ENCODE measurements at regions not wholly inside any gene's neighbourhood (a gene's known extent, or its start where the extent isn't known, plus 50 kb on each side); places are given as distances from the start of the nearest gene placed in this dataset.

DNA sequence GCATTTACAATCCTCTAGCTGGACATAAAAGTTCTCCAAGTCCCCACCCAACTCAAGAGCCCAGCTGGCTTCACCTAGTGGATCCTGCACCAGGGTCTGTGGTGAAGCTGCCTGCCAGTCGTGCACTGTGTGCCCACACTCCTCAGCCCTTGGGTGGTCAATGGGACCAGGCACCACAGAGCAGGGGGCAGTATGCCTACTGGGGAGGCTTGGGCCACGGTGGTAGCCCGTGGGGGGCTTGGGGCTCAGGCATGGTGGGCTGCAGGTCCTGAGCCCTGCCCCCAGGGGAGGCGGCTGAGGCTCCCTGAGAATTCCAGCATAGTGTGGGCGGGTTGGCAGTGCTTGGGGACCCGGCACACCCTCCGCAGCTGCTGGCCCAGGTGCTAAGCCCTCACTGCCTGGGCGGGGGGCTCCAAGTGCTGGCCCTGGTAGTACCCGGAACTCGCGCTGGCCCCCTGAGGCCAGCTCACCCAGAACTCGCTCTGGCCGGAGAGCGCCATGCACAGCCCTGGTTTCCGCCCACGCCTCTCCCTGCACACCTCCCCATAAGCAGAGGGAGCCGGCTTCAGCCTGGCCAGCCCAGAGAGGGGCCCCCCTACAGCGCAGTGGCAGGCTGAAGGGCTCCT is 1473.4 kb downstream of the SUCLG1 start:
- no peak overlapping the region for H3K4me3 ChIP-seq (ENCODE audit: low read depth in 2 of 2, low read length in 2 of 2)
- H3K27ac ChIP-seq (ENCODE audit: low read length) = no peak overlapping the region
- in situ Hi-C loops (cut with HindIII; ENCODE audit: low pct_unique_long_range_greater_than_20kb, low sequenced_read_pairs) (no loop called here), intact Hi-C loops (cut with micrococcal nuclease; ENCODE audit: unreplicated experiment) (no loop called here)
- CTCF ChIA-PET = no interaction called here
- H3K9me3 ChIP-seq (ENCODE audit: control insufficient read depth, insufficient read depth, low read depth, low read length) = no peaks in the 10 kb centered on the region
- POLR2A ChIA-PET = no interaction called here
- no peaks in the 10 kb centered on the region for H3K4me1 ChIP-seq (ENCODE audit: control insufficient read depth, insufficient read depth, low read length)
- TF ChIP-seq POLR2AphosphoS5 (IDR thresholded peaks at IDR 0.05; ENCODE audit: low read depth, low read length) (no peak), TCF7L2 (IDR thresholded peaks at IDR 0.05; ENCODE audit: low read depth, low read length) (no peak), SIN3A (IDR thresholded peaks at IDR 0.05; ENCODE audit: borderline replicate concordance, insufficient read depth, low read depth, low read length) (no peak)
- TF ChIP-seq, protein P1, sequence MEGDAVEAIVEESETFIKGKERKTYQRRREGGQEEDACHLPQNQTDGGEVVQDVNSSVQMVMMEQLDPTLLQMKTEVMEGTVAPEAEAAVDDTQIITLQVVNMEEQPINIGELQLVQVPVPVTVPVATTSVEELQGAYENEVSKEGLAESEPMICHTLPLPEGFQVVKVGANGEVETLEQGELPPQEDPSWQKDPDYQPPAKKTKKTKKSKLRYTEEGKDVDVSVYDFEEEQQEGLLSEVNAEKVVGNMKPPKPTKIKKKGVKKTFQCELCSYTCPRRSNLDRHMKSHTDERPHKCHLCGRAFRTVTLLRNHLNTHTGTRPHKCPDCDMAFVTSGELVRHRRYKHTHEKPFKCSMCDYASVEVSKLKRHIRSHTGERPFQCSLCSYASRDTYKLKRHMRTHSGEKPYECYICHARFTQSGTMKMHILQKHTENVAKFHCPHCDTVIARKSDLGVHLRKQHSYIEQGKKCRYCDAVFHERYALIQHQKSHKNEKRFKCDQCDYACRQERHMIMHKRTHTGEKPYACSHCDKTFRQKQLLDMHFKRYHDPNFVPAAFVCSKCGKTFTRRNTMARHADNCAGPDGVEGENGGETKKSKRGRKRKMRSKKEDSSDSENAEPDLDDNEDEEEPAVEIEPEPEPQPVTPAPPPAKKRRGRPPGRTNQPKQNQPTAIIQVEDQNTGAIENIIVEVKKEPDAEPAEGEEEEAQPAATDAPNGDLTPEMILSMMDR (IDR thresholded peaks at IDR 0.05) = no peak
- TF ChIP-seq, protein P2, sequence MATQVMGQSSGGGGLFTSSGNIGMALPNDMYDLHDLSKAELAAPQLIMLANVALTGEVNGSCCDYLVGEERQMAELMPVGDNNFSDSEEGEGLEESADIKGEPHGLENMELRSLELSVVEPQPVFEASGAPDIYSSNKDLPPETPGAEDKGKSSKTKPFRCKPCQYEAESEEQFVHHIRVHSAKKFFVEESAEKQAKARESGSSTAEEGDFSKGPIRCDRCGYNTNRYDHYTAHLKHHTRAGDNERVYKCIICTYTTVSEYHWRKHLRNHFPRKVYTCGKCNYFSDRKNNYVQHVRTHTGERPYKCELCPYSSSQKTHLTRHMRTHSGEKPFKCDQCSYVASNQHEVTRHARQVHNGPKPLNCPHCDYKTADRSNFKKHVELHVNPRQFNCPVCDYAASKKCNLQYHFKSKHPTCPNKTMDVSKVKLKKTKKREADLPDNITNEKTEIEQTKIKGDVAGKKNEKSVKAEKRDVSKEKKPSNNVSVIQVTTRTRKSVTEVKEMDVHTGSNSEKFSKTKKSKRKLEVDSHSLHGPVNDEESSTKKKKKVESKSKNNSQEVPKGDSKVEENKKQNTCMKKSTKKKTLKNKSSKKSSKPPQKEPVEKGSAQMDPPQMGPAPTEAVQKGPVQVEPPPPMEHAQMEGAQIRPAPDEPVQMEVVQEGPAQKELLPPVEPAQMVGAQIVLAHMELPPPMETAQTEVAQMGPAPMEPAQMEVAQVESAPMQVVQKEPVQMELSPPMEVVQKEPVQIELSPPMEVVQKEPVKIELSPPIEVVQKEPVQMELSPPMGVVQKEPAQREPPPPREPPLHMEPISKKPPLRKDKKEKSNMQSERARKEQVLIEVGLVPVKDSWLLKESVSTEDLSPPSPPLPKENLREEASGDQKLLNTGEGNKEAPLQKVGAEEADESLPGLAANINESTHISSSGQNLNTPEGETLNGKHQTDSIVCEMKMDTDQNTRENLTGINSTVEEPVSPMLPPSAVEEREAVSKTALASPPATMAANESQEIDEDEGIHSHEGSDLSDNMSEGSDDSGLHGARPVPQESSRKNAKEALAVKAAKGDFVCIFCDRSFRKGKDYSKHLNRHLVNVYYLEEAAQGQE (IDR thresholded peaks at IDR 0.05; ENCODE audit: insufficient read depth in 1 of 2, low read depth in 2 of 2, low read length in 1 of 2) = no peak
- no TSS peak for BruUV-seq (replicated peaks)
- H3K27me3 ChIP-seq (ENCODE audit: control insufficient read depth, insufficient read depth, low read length) = no peaks in the 10 kb centered on the region
- ATAC-seq = no peak
- DNase-seq (ENCODE audit: low read depth, low spot score) = no peak
- no peaks in the 10 kb centered on the region for H3K36me3 ChIP-seq (ENCODE audit: control insufficient read depth, insufficient read depth, low read length)

DNA sequence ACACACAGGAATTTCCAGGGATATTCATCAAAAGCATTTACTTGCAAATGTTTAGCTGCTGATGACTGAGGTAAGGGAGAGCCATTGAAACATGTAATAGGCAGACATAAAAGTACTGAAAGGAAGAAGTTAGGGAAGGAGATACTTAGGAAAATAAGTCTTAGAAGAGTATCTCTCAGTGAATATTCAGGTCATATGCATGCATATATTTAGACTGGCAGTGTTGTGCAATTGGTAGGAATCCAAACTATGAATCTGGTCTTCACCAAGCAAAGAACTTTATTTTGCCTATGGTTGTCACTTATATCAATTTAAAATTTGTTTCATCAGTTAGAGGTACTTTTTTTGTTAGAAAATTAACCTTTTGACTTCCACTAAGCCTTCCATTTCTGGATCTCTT is 1490.7 kb downstream of the SUCLG1 start:
- BruUV-seq (replicated peaks) = no TSS peak
- in situ Hi-C loops (cut with HindIII; ENCODE audit: low pct_unique_long_range_greater_than_20kb, low sequenced_read_pairs) = no loop called here
- Histone ChIP-seq H3K4me3 (ENCODE audit: low read depth in 2 of 2, low read length in 2 of 2) (no peak overlapping the region), H3K4me1 (ENCODE audit: control insufficient read depth, insufficient read depth, low read length) (no peaks in the 10 kb centered on the region), H3K36me3 (ENCODE audit: control insufficient read depth, insufficient read depth, low read length) (no peaks in the 10 kb centered on the region), H3K9me3 (ENCODE audit: control insufficient read depth, insufficient read depth, low read depth, low read length) (no peaks in the 10 kb centered on the region), H3K27ac (ENCODE audit: low read length) (no peak overlapping the region), H3K27me3 (ENCODE audit: control insufficient read depth, insufficient read depth, low read length) (no peaks in the 10 kb centered on the region)
- ChIA-PET POLR2A (no interaction called here), CTCF (no interaction called here)
- TF ChIP-seq, protein P1 (IDR thresholded peaks at IDR 0.05) = no peak
- TF ChIP-seq, protein P2 (IDR thresholded peaks at IDR 0.05; ENCODE audit: insufficient read depth in 1 of 2, low read depth in 2 of 2, low read length in 1 of 2) = no peak
- TF ChIP-seq TCF7L2 (IDR thresholded peaks at IDR 0.05; ENCODE audit: low read depth, low read length) (no peak), POLR2AphosphoS5 (IDR thresholded peaks at IDR 0.05; ENCODE audit: low read depth, low read length) (no peak), SIN3A (IDR thresholded peaks at IDR 0.05; ENCODE audit: borderline replicate concordance, insufficient read depth, low read depth, low read length) (no peak)
- ATAC-seq (no peak), DNase-seq (ENCODE audit: low read depth, low spot score) (no peak)
- intact Hi-C loops (cut with micrococcal nuclease; ENCODE audit: unreplicated experiment) = no loop called here

All from Panc1 (cell line).